ENCODE measurements at regions not wholly inside any gene's neighbourhood (a gene's known extent, or its start where the extent isn't known, plus 50 kb on each side); places are given as distances from the start of the nearest gene placed in this dataset.

DNA sequence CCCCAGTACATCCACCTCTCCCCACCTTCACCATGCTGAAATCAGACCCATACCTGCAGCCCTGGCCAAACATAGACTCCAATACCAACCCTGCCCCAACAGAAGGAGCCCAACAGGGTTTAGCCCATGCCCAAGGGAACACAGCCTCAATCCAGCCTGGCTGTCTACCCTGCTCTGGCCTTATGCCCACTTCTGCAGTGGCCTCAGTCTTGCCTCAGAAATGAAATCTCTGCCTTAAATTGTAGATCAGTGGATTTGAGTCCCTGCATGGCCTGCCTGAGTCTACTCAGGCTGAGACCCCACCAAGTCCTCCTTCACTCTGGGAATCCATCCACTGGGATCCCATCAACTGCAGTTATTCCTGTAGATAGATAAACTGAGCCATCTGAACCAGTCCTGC, 97.6 kb upstream of the GJB5 start:
- TF ChIP-seq JUN (IDR thresholded peaks at IDR 0.05; ENCODE audit: borderline replicate concordance, insufficient read depth, insufficient read length, low read depth) (no peak), POLR2A (IDR thresholded peaks at IDR 0.05; ENCODE audit: low read depth, low read length) (no peak), MAX (IDR thresholded peaks at IDR 0.05; ENCODE audit: insufficient read depth, insufficient read length) (no peak), MYC (IDR thresholded peaks at IDR 0.05; ENCODE audit: low read depth, low read length) (no peak)
- TF ChIP-seq, protein P1, sequence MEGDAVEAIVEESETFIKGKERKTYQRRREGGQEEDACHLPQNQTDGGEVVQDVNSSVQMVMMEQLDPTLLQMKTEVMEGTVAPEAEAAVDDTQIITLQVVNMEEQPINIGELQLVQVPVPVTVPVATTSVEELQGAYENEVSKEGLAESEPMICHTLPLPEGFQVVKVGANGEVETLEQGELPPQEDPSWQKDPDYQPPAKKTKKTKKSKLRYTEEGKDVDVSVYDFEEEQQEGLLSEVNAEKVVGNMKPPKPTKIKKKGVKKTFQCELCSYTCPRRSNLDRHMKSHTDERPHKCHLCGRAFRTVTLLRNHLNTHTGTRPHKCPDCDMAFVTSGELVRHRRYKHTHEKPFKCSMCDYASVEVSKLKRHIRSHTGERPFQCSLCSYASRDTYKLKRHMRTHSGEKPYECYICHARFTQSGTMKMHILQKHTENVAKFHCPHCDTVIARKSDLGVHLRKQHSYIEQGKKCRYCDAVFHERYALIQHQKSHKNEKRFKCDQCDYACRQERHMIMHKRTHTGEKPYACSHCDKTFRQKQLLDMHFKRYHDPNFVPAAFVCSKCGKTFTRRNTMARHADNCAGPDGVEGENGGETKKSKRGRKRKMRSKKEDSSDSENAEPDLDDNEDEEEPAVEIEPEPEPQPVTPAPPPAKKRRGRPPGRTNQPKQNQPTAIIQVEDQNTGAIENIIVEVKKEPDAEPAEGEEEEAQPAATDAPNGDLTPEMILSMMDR (IDR thresholded peaks at IDR 0.05; ENCODE audit: extremely low read depth in 1 of 2, insufficient read depth in 1 of 2, low read depth in 1 of 2, low read length in 2 of 2), result no peak

Measured in endothelial cell of umbilical vein (primary cell).